ENCODE measurements at regions not wholly inside any gene's neighbourhood (a gene's known extent, or its start where the extent isn't known, plus 50 kb on each side); places are given as distances from the start of the nearest gene placed in this dataset.

- no peak for DNase-seq
Observed at GRCh38 chr2:219905640-219906039, 278.2 kb downstream of the SLC4A3 start.

GRCh38 chr2:219906114-219907010 lies 278.9 kb downstream of the SLC4A3 start:
- DNase-seq, result peak; percentile 59

DNA sequence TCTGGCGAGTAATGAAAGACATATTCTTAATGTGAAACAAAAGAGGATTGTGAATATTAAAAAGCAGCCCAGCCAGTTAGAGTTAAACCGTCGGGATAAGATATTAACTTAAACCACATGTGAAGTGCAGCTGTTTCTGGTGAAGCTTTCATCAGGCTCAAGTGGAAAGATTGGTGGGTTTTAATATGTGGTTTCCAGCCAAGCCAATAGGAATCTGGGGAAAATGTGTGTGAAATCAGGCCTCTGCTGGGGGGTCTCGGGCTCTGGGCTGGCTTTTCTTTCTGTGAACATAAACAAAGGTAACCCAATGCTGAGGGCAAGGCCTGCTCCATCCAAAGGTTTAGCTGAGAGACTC lies 279.6 kb downstream of the SLC4A3 start:
- peak; percentile 94 for DNase-seq

GRCh38 chr2:219908538-219908937 lies 281.1 kb downstream of the SLC4A3 start:
- DNase-seq, result no peak

DNA sequence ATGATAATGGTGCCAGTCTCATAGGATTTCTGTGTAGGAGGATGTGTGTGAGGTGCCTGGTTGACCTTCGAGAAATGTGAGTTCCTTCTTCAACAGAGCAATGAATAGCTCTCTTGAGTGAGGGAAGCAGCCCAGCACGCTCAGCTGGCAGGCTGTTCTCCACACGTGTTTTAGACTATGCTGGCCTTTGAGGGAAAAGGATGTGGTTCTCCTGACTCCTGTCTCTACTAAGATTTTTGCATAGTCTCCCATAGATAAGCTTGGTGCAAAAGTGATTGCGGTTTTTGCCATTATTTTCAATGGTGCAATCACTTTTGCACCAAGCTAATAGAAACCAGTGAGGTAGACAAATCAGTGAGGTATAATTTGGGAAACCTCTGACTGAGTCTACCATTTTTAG lies 284.1 kb downstream of the SLC4A3 start:
- no peak for DNase-seq

DNA sequence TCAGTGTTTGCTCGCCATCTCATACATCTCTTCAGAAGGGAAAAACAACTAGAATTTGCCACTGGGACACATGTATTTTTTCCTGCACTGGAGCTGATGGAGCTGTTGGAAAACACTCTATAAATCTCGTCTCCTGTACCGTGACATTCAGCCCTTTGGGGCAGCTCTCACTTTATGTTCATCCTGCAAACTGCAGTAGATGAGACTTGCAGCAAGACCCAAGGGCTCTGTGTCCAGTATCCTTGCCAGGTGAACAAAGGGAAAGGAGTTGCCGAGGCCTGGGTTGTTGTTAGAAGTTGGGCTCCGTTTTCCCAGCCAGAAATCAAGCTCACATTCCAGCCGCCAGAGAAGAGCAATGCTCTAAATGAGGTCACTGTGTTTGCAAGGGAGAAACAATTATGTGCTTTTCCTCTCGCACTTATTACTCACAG lies 285.1 kb downstream of the SLC4A3 start:
- peak; percentile 86 for DNase-seq

DNA sequence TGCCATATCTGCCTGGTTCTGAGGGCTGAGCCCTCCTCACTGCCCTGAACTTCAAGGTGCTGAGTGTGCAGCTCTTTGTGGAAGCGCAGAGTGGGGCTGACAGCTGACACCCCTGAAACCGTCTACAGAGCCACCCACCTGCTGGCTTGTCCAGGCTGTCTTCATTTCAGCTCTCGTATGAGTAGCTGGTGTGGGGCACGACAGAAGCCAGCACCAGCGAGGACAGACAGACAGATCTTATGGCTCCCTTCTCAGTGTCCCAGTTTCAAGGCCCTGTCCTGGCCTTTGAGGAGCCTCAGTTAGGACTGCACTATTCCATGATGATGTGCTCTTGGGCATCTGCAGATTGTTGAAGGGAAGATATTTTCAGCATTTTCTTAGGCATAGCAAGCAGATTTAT lies 287.1 kb downstream of the SLC4A3 start:
- DNase-seq, result no peak

GRCh38 chr2:219916281-219916680 lies 288.9 kb downstream of the SLC4A3 start:
- DNase-seq, result no peak

GRCh38 chr2:219916726-219917440 lies 289.5 kb downstream of the SLC4A3 start:
- DNase-seq, result no peak

DNA sequence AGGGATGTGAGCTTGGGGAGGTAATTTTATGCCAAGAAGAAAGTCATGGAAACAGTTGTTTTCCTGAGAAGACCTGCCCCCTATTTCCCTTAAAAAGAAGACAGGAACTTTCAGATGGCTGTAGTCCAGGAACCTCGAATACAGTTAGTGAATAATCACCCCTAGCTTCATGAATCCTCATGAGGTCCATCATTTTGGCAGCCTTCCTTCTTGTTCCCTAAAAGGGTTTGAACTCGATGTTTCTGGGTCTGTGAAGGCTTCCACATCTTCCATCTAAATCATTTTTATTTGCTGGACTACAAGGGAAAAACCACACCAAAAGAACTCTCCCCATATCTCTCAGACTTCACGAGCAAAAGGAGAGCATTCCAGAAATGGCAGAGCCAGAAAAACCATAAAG lies 290.8 kb downstream of the SLC4A3 start:
- DNase-seq, result peak; percentile 38

DNA sequence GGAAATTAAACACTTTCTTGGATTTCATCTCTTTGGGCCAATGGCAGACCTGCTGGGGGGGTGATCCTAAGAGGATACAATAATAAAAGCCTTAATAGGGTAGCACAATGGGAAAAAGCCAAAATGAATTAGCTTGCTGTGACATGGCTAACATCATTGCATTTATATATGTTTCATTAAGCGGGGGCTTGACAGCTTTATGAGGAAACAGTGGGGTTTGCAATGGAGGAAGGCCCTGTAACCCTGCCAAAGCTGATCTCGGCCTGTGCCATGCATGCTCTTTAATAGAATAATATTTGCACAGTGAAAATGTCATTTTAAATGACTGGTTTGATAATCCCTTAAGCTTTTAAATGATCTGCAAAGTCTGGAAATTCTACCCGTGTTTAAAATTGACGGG lies 291.5 kb downstream of the SLC4A3 start:
- no peak for DNase-seq

DNA sequence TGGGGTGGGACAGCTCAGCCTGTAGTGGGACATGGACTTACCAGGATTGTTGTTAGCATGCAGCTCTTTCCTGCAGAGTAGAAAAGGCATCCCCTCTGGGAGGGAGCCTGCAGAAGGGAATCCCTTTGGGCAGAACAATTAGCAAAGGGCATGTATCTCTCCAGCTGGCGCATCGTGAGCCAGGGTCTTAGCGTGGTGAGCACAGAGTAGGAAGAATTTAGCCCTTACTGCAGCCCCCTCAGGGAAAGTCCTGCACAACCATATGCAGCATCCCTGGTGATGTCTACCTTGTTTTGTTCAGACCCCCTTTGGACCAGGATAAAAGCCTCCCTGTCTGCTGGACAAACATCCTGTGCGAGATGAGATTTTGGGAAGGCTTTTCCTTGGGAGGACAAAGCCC lies 292.1 kb downstream of the SLC4A3 start:
- DNase-seq, result no peak

- DNase-seq, result no peak
Observed at GRCh38 chr2:219929835-219930234, 302.4 kb downstream of the SLC4A3 start.

DNA sequence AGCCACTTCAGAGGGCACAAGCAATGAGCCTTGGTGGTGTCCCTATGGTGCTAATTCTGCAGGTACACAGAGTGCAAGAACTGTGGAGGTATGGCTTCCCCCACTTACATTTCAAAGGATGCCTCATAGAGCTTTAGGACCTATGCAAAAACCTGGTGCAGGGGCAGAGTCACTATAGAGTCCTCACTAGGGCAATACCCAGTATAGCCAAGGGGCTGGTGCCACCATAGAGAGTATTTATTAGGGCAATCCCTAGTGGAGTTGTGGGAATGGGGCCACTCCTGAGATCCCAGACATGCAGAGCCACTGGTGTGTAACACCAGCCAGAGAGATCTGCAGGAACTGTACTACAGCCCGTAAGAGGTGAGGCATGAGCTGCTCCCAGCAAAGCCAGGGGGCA lies 312.2 kb downstream of the SLC4A3 start:
- no peak for DNase-seq

- peak; percentile 20 for DNase-seq
Observed at GRCh38 chr2:219944866-219945265, 317.4 kb downstream of the SLC4A3 start.

DNA sequence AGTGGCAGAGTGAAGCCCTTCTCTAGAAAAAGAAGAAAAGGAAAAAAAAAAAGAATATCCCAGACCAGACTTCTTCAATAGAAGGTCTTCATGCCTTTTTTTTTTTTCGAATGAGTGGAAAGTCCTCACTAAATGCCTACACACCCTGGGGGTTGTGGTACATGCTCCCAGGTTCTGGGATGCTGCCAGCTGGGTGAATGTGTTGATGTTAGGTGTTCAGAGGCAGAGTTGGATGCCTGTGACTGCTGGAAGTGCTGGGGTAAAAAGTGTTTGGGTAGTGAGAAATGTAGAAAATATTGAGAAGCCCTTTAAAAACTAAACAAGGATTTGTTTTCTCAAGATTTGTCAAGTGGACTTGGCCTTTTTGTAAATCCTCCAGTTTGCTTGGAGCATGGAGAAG lies 318.6 kb downstream of the SLC4A3 start:
- DNase-seq, result no peak

GRCh38 chr2:219946529-219946928 lies 319.1 kb downstream of the SLC4A3 start:
- DNase-seq, result no peak

DNA sequence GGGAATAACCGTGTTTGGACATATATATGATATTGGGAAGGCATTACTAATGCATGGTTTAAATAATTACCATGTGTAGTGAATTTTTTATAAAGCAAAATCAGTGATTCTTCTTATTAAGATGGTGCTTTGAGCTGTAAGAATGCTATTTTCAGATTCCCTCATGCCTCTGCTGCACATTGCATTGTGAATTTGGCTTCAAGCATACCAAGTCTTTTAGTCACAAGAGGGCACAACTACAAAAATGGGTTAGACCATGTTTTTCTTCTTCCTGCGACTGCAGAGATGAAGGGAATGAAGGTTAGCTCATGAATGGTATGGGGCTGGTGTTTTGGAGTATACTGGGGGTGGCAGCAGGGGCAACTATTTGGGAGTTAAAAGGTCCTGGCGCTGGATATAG lies 320.1 kb downstream of the SLC4A3 start:
- no peak for DNase-seq

DNA sequence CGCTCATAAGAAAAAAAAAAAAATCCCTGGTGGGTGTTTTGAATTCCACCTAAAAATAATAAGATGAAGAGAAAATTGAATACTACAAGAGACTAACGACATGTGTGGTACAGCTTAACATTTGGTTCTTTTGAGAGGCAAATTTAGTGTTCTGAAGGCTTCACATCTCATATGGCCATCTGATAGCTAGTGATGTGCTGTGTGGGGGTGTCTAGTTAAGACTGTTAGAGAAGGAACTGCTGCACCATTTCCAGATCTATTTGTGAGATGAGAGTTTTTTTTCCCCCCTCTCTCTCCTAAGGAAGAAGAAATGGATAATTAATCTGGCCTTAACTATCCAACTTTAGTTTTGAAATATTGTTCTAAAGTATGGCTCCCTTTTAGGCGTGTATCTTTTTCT lies 321.6 kb downstream of the SLC4A3 start:
- DNase-seq, result no peak

DNA sequence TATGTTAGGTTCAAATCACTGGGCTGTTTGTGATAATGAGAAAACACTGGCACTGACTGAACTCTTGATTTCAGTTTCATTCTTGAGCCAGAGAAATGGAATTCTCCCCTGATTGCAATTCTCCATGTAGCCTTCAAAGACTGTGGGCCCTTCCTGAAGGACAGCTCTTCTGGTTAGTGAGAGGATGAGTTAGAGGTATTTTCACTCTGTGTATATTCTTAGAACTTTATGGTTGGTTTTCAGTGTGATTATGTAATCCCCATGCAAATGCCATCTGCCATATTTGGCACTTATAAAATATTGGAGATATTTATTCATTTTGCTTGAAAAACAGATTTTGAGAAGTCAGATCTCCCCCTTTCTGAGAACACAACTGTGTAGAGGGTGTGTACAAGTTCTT lies 323.7 kb downstream of the SLC4A3 start:
- no peak for DNase-seq

DNA sequence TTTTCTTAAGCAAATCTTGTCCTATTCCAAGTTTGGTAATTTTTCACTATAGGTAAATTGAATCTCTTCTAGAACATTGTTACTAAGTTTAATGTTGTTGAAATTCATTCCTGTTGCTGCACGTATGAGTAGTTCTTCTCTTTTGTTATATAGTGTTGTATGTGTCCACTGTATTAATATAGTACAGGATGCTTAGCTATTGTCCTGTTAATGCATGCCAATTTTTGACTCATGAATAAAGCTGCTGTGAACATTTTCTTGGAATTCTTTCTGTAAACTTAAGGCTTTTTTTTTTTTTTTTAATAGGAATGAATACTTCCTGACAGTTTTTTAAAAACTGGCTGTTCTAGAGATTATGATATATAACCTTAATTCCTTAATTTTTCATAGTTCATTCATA lies 326.9 kb downstream of the SLC4A3 start:
- no peak for DNase-seq

GRCh38 chr2:219957820-219958219 lies 330.4 kb downstream of the SLC4A3 start:
- DNase-seq, result no peak

GRCh38 chr2:219958941-219959340 lies 331.5 kb downstream of the SLC4A3 start:
- no peak for DNase-seq

DNA sequence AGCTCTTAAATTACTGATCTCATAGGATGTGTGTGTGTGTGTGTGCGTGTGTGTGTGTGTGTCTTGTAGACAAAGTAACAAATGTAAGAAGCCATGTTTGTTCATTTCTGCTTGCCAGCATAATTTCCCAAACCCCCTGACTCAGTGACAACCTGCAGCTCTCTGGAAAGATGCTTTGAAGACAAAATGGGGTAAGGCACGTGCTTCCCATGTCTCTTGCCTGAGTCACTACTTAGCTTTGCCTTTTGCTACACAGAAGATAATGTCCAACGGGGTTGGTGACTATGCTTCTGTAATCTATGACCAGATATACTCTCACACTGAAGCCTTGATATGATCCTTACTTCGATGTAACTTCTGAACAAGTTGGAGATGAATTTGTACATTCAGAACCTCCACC lies 332.0 kb downstream of the SLC4A3 start:
- DNase-seq, result no peak
